ENCODE measurements at regions not wholly inside any gene's neighbourhood (a gene's known extent, or its start where the extent isn't known, plus 50 kb on each side); places are given as distances from the start of the nearest gene placed in this dataset.

DNA sequence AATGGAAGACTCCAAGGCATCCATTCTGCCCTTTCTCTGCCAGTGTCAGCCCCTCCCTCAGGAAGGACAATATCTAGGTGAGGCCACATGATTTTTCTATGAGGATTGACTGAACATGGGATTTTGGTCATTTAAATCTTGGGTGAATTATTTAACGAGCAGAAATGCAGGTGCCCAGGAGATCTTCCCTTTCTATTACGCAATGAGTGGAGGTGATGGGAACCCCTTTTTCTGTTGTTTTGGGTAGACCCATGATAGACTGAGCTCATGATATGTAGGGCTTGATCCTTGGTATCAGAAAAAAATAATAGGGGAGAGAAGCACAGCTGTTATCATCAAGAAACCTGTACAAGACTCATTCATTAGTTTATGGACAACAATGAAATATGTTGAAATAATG lies 112.6 kb upstream of the SPTLC3 start (continued):
- TF ChIP-seq ZNF585B (tag by site-specific recombination; IDR thresholded peaks at IDR 0.05), result no peak
- TF ChIP-seq IKZF3 (tag by site-specific recombination; IDR thresholded peaks at IDR 0.05), result no peak
- no peak for TF ChIP-seq WT1 (tag by site-specific recombination; IDR thresholded peaks at IDR 0.05)
- TF ChIP-seq ZXDB (tag by site-specific recombination; IDR thresholded peaks at IDR 0.05), result no peak
- TF ChIP-seq ZFP3 (tag by site-specific recombination; IDR thresholded peaks at IDR 0.05; ENCODE audit: low read depth), result no peak

DNA sequence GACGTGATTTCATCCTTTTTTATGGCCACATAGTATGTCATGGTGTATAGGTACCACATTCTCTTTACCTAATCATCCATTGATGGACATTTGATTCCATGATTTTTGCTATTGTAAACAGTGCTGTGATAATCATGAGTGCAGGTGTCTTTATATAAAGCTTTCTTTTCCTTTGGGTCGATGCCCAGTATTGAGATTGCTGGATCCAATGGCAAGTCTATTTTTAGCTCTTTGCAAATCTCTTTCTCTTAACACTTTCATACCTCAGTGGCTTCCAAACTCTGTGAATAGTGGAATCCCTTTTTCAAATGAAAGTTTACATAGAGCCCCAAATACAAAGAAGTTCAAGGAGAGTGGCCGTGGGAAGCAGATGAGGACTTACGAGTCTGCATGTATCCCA lies 105.8 kb upstream of the SPTLC3 start:
- no peaks in the 10 kb centered on the region for H3K4me1 ChIP-seq (ENCODE audit: control insufficient read depth, insufficient read depth, low read length)
- H3K4me3 ChIP-seq (ENCODE audit: low read depth, low read length), result no peak overlapping the region
- POLR2A ChIA-PET, result no interaction called here
- H3K9me3 ChIP-seq (ENCODE audit: control insufficient read depth, insufficient read depth, low read depth, low read length), result no peaks in the 10 kb centered on the region
- CTCF ChIA-PET, result interaction anchor here (1.0 kb wide), 1 partner anchor 22 kb away, joined by 4 read pairs; no protein-coding TSS in a partner anchor
- H3K27ac ChIP-seq (ENCODE audit: extremely low read depth, low read depth, low read length), result no peak overlapping the region
- no peak for TF ChIP-seq ZNF433 (tag by site-specific recombination; IDR thresholded peaks at IDR 0.05; ENCODE audit: low read depth)
- TF ChIP-seq ZNF561 (tag by site-specific recombination; IDR thresholded peaks at IDR 0.05; ENCODE audit: borderline replicate concordance), result no peak
- TF ChIP-seq ZNF830 (tag by site-specific recombination; IDR thresholded peaks at IDR 0.05; ENCODE audit: low read depth), result no peak
- TF ChIP-seq GFI1B (tag by site-specific recombination; IDR thresholded peaks at IDR 0.05), result no peak
- TF ChIP-seq ZFP3 (tag by site-specific recombination; IDR thresholded peaks at IDR 0.05; ENCODE audit: low read depth), result no peak
- TF ChIP-seq ZNF302 (tag by site-specific recombination; IDR thresholded peaks at IDR 0.05; ENCODE audit: low read depth), result no peak
- TF ChIP-seq, protein P1, sequence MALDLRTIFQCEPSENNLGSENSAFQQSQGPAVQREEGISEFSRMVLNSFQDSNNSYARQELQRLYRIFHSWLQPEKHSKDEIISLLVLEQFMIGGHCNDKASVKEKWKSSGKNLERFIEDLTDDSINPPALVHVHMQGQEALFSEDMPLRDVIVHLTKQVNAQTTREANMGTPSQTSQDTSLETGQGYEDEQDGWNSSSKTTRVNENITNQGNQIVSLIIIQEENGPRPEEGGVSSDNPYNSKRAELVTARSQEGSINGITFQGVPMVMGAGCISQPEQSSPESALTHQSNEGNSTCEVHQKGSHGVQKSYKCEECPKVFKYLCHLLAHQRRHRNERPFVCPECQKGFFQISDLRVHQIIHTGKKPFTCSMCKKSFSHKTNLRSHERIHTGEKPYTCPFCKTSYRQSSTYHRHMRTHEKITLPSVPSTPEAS (tag by site-specific recombination; IDR thresholded peaks at IDR 0.05), result no peak
- TF ChIP-seq ZNF473 (tag by site-specific recombination; IDR thresholded peaks at IDR 0.05), result no peak
- TF ChIP-seq KLF7 (tag by site-specific recombination; IDR thresholded peaks at IDR 0.05; ENCODE audit: borderline replicate concordance), result no peak
- no peak for TF ChIP-seq ZNF529 (tag by site-specific recombination; IDR thresholded peaks at IDR 0.05; ENCODE audit: insufficient replicate concordance)
- TF ChIP-seq ZNF501 (tag by site-specific recombination; IDR thresholded peaks at IDR 0.05), result no peak
- no peak for TF ChIP-seq SCRT2 (tag by site-specific recombination; IDR thresholded peaks at IDR 0.05)
- no peak for TF ChIP-seq ZNF341 (tag by site-specific recombination; IDR thresholded peaks at IDR 0.05; ENCODE audit: low read depth)
- no peak for TF ChIP-seq ZNF214 (tag by site-specific recombination; IDR thresholded peaks at IDR 0.05; ENCODE audit: borderline replicate concordance)
- no peak for TF ChIP-seq ZNF549 (tag by site-specific recombination; IDR thresholded peaks at IDR 0.05)
- H3K36me3 ChIP-seq (ENCODE audit: control insufficient read depth in 2 of 2, insufficient read depth in 1 of 2, low read length in 2 of 2), result no peaks in the 10 kb centered on the region

DNA sequence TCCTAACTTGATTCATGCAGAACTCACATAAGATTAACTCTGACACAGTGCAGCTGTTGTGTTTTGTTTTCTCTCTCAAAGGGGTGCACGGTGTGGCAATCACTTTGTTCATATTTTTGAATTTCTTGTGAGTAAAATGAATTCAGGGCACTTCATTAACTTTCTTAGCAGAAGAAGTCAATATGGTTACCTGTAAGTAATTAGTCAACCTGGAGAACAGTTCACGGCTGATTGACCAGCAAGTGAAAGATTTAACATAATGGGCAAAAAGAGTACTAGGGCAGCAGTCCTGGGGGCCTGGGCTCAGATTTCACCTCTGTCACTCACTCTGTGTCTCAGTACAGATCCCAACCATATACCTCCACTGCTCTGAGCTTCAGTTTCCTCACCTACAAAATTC lies 102.4 kb upstream of the SPTLC3 start:
- H3K9me3 ChIP-seq (ENCODE audit: control insufficient read depth, insufficient read depth, low read depth, low read length), result no peaks in the 10 kb centered on the region
- H3K27ac ChIP-seq (ENCODE audit: extremely low read depth, low read depth, low read length), result no peak overlapping the region
- ChIA-PET CTCF (interaction anchor here (0.6 kb wide), 1 partner anchor 158 kb away, joined by 4 read pairs; no protein-coding TSS in a partner anchor), POLR2A (no interaction called here)
- H3K36me3 ChIP-seq (ENCODE audit: control insufficient read depth in 2 of 2, insufficient read depth in 1 of 2, low read length in 2 of 2), result no peaks in the 10 kb centered on the region
- no peaks in the 10 kb centered on the region for H3K4me1 ChIP-seq (ENCODE audit: control insufficient read depth, insufficient read depth, low read length)
- no peak for TF ChIP-seq ZNF610 (tag by site-specific recombination; IDR thresholded peaks at IDR 0.05; ENCODE audit: borderline replicate concordance)
- H3K4me3 ChIP-seq (ENCODE audit: low read depth, low read length), result no peak overlapping the region

DNA sequence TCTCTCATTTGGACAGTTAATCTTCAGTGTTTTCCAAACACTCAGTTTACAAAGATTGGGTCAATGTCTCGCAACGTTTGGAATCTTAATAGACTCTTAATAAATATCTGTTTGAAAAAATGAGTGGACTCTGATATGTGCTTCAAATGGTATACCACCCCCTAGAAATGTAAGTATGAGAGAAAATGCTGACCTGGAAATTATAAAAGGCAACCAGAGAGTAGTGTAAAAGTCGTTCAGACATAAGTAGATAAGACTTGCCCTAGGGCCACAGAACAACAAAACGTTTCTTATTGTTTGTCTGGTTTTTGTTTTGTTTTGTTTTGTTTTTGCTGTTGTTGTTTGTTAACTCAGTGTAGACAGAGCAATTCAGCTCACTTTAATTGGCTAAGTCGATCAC lies 97.4 kb upstream of the SPTLC3 start:
- H3K4me3 ChIP-seq (ENCODE audit: low read depth, low read length), result no peak overlapping the region
- ChIA-PET CTCF (interaction anchor here (0.7 kb wide), 1 partner anchor 947 kb away, joined by 5 read pairs; no protein-coding TSS in a partner anchor), POLR2A (no interaction called here)
- H3K27ac ChIP-seq (ENCODE audit: extremely low read depth, low read depth, low read length), result no peak overlapping the region
- TF ChIP-seq ZNF354C (tag by site-specific recombination; IDR thresholded peaks at IDR 0.05; ENCODE audit: borderline replicate concordance, low read depth) (no peak), ZNF140 (tag by site-specific recombination; IDR thresholded peaks at IDR 0.05) (peak; percentile 15; the same call in 1 of the 2 replicates)
- no peaks in the 10 kb centered on the region for H3K4me1 ChIP-seq (ENCODE audit: control insufficient read depth, insufficient read depth, low read length)
- no peaks in the 10 kb centered on the region for H3K36me3 ChIP-seq (ENCODE audit: control insufficient read depth in 2 of 2, insufficient read depth in 1 of 2, low read length in 2 of 2)
- H3K9me3 ChIP-seq (ENCODE audit: control insufficient read depth, insufficient read depth, low read depth, low read length), result no peaks in the 10 kb centered on the region
